AG04449 (cell line): ENCODE measurements at regions not wholly inside any gene's neighbourhood (a gene's known extent, or its start where the extent isn't known, plus 50 kb on each side); places are given as distances from the start of the nearest gene placed in this dataset.

ENCODE experiments used
- CTCF ChIA-PET: fragments of 350-600 bp; formaldehyde crosslinking; extraction: SDS; loops from one replicate; lab custom pipeline; 2021; ENCODE audit warnings: antibody characterized with exemption; lab: Yijun Ruan, JAX
- POLR2A ChIA-PET: fragments of 400-600, 350-600 bp; formaldehyde crosslinking; extraction: SDS; loops from one replicate; lab custom pipeline; 2020; ENCODE audit warnings: antibody characterized with exemption, inconsistent platforms; lab: Yijun Ruan, JAX
- DNase-seq: peaks from one replicate; pipeline ENCODE4 v3.0.0-alpha.2; 2010; ENCODE audit warnings: low read depth, low spot score
- H3K4me3 ChIP-seq: 2 replicates; pipeline ENCODE4 v1.5.1; 2011; ENCODE audit warnings: low read depth, mild to moderate bottlenecking, control low read depth, low read length
- CTCF ChIP-seq: IDR thresholded peaks from one replicate; pipeline ENCODE4 v1.5.1; 2011; ENCODE audit warnings: mild to moderate bottlenecking, moderate library complexity, low read length, control low read depth, inconsistent platforms; ENCODE audit not compliant: insufficient read depth; ENCODE audit errors: missing control alignments

- DNase-seq, result no peak
- ChIA-PET POLR2A (no interaction called here), CTCF (no interaction called here)
- no peak overlapping the region for H3K4me3 ChIP-seq
- TF ChIP-seq CTCF, result no peak
Measured at GRCh38 chr4:79788884-79789283, 284.1 kb downstream of the ANTXR2 start.

- CTCF ChIA-PET, result no interaction called here
- no peak for TF ChIP-seq CTCF
- POLR2A ChIA-PET, result no interaction called here
- no peak for DNase-seq
- H3K4me3 ChIP-seq, result no peak overlapping the region
Measured at GRCh38 chr4:79780129-79780528, 292.9 kb downstream of the ANTXR2 start.

- DNase-seq, result no peak
- POLR2A ChIA-PET, result no interaction called here
- H3K4me3 ChIP-seq, result no peak overlapping the region
- TF ChIP-seq CTCF, result no peak
- CTCF ChIA-PET, result no interaction called here
Measured at GRCh38 chr4:79772510-79772909, 300.5 kb downstream of the ANTXR2 start.

- no peak for TF ChIP-seq CTCF
- CTCF ChIA-PET, result no interaction called here
- no peak overlapping the region for H3K4me3 ChIP-seq
- POLR2A ChIA-PET, result no interaction called here
- no peak for DNase-seq
Measured at GRCh38 chr4:79764120-79764519, 308.9 kb downstream of the ANTXR2 start.

- no peak for DNase-seq
- no peak for TF ChIP-seq CTCF
- H3K4me3 ChIP-seq, result no peak overlapping the region
- POLR2A ChIA-PET, result no interaction called here
- CTCF ChIA-PET, result no interaction called here
Measured at GRCh38 chr4:79763486-79764075, 309.4 kb downstream of the ANTXR2 start.

GRCh38 chr4:79759793-79760192 lies 313.2 kb downstream of the ANTXR2 start:
- POLR2A ChIA-PET, result no interaction called here

More at GRCh38 chr4:79759793-79760192, 313.2 kb downstream of the ANTXR2 start:
- CTCF ChIA-PET, result no interaction called here
- DNase-seq, result no peak
- no peak overlapping the region for H3K4me3 ChIP-seq
- no peak for TF ChIP-seq CTCF
